HepG2 (cell line): ENCODE measurements at regions not wholly inside any gene's neighbourhood (a gene's known extent, or its start where the extent isn't known, plus 50 kb on each side); places are given as distances from the start of the nearest gene placed in this dataset.

Experiments used
- ATAC-seq: fragments of 200-7000 bp; cut with Tn5 transposase; 3 replicates; pipeline ENCODE4 v1.9.1; 2020; ENCODE audit warnings: mild to moderate bottlenecking, moderate library complexity
- BruUV-seq: library from RNA; stranded (reverse); fragments of 400-500 nt; replicated peaks from 2 replicates; lab custom pipeline; 2021; lab: Mats Ljungman, UMichigan
- CTCF ChIA-PET: fragments of 300-600 bp; formaldehyde crosslinking; extraction: SDS; loops from one replicate; lab custom pipeline; 2021; ENCODE audit warnings: low total read pairs, inconsistent platforms, low intra/inter-chr PET ratio; lab: Yijun Ruan, JAX
- POLR2A ChIA-PET: fragments of 350-600 bp; sonication (Branson Sonifier 250); formaldehyde crosslinking; loops from one replicate; lab custom pipeline; 2020; ENCODE audit warnings: antibody characterized with exemption, inconsistent platforms; lab: Yijun Ruan, JAX
- DNase-seq: peaks from one replicate; pipeline ENCODE4 v3.0.0-alpha.2; 2015; ENCODE audit warnings: low spot score
- FAIRE-seq: peaks from 3 replicates; lab custom pipeline; 2011; peaks lifted over from hg19 to GRCh38; lab: Jason Lieb, UNC
- H2AFZ ChIP-seq: one replicate; pipeline ENCODE4 v1.6.1; 2011; ENCODE audit warnings: low read length, inconsistent platforms
- H3K27ac ChIP-seq: fragments of 300-600 bp; 3 replicates; pipeline ENCODE4 v1.8.0; 2011; ENCODE audit warnings: mixed run types, mild to moderate bottlenecking, mixed read lengths, low read length, inconsistent platforms; ENCODE audit not compliant: insufficient read depth; ENCODE audit errors: extremely low read length
- H3K27me3 ChIP-seq, 2 experiments: fragments of 200-600 bp in 1 of 2; 2 replicates in 1 of 2; 3 replicates in 1 of 2; pipeline versions ENCODE4 v1.6.0 to v1.8.0; 2011; ENCODE audit warnings: low read length in 2 of 2, mild to moderate bottlenecking in 2 of 2, moderate library complexity in 2 of 2, inconsistent platforms in 1 of 2; ENCODE audit not compliant: insufficient read depth in 2 of 2, control insufficient read depth in 1 of 2
- H3K36me3 ChIP-seq, 2 experiments: fragments of 200-600 bp in 1 of 2; replicated peaks in 1 of 2; 2 replicates in 1 of 2; 3 replicates in 1 of 2; pipeline versions ENCODE4 v1.5.1 to v1.8.0; 2011; ENCODE audit warnings: low read length in 2 of 2, inconsistent platforms in 1 of 2; ENCODE audit not compliant: insufficient read depth in 2 of 2, control insufficient read depth in 1 of 2
- H3K4me1 ChIP-seq: 2 replicates; pipeline ENCODE4 v1.5.1; 2012; ENCODE audit warnings: low read length, inconsistent platforms; ENCODE audit not compliant: insufficient read depth
- H3K4me2 ChIP-seq: 2 replicates; pipeline ENCODE4 v1.6.0; 2011; ENCODE audit warnings: low read depth, low read length, inconsistent platforms
- H3K4me3 ChIP-seq, 3 experiments: fragments of 200-600 bp in 1 of 3; sonication (generic), shearing (Covaris generic) in 1 of 3; replicated peaks in 1 of 3; 2 replicates each; pipeline ENCODE4 v1.5.1; 2011 to 2016; ENCODE audit warnings: low read length in 3 of 3, inconsistent platforms in 2 of 3, low read depth in 2 of 3, mild to moderate bottlenecking in 2 of 3, control low read depth in 1 of 3, mixed read lengths in 1 of 3; ENCODE audit not compliant: insufficient read depth in 1 of 3
- H3K79me2 ChIP-seq: one replicate; pipeline ENCODE4 v1.6.1; 2011; ENCODE audit warnings: low read length, inconsistent platforms; ENCODE audit not compliant: insufficient read depth
- H3K9ac ChIP-seq: 2 replicates; pipeline ENCODE4 v1.6.0; 2011; ENCODE audit warnings: mild to moderate bottlenecking, low read depth, low read length, inconsistent platforms; ENCODE audit not compliant: insufficient read depth
- H3K9me3 ChIP-seq: 2 replicates; pipeline ENCODE4 v1.5.1; 2012; ENCODE audit warnings: mild to moderate bottlenecking, low read length
- H4K20me1 ChIP-seq: 2 replicates; pipeline ENCODE4 v1.6.0; 2011; ENCODE audit warnings: inconsistent platforms, mild to moderate bottlenecking, low read length, moderate library complexity; ENCODE audit not compliant: insufficient read depth
- BCL3 ChIP-seq: sonication (generic); formaldehyde crosslinking; IDR thresholded peaks from 2 replicates; pipeline ENCODE4 v1.5.1; 2020; ENCODE audit warnings: mild to moderate bottlenecking, missing genetic modification reagents, moderate library complexity
- BRF2 ChIP-seq: sonication (generic); formaldehyde crosslinking; IDR thresholded peaks from 2 replicates; pipeline ENCODE4 v1.8.1; 2022; ENCODE audit warnings: mild to moderate bottlenecking, missing genetic modification reagents
- KMT2B ChIP-seq: IDR thresholded peaks from 2 replicates; pipeline ENCODE4 v1.6.1; 2016; ENCODE audit warnings: missing genetic modification reagents, missing compliant biosample characterization
- PCBP1 ChIP-seq: fragments of 200-400 bp; formaldehyde crosslinking; IDR thresholded peaks from 2 replicates; pipeline ENCODE4 v1.6.1; 2017; ENCODE audit warnings: mild to moderate bottlenecking, low read depth, low read length, borderline replicate concordance
- ZNF207 ChIP-seq: fragments of 450-650 bp; IDR thresholded peaks from 2 replicates; pipeline ENCODE4 v1.6.1; 2016; ENCODE audit warnings: antibody characterized with exemption, borderline replicate concordance
- ZNF350 ChIP-seq: sonication (generic); formaldehyde crosslinking; IDR thresholded peaks from 2 replicates; pipeline ENCODE4 v1.4.0; 2020; ENCODE audit warnings: mild to moderate bottlenecking, low read depth, missing genetic modification reagents, borderline replicate concordance
- ZNF556 ChIP-seq: sonication (generic); formaldehyde crosslinking; IDR thresholded peaks from 2 replicates; pipeline ENCODE4 v1.4.0; 2020; ENCODE audit warnings: mild to moderate bottlenecking, missing genetic modification reagents, borderline replicate concordance
- ZNF672 ChIP-seq: sonication (generic); formaldehyde crosslinking; IDR thresholded peaks from 2 replicates; pipeline ENCODE4 v1.8.1; 2022; ENCODE audit warnings: missing genetic modification reagents
- ZNF7 ChIP-seq: IDR thresholded peaks from 2 replicates; pipeline ENCODE4 v1.6.1; 2016; ENCODE audit warnings: missing biosample characterization, missing genetic modification reagents
- WGBS: methylation state at CpG from one replicate; pipeline ENCODE4 v1.1.6; 2017; ENCODE audit warnings: low lambda C conversion rate; 5-methylcytosine and 5-hydroxymethylcytosine counted together
- in situ Hi-C: cut with HindIII; loops from 2 replicates; pipeline ENCODE4 v1.10.0; 2017; ENCODE audit warnings: low pct_unique_long_range_greater_than_20kb; ENCODE audit not compliant: extremely low pct_ligation_motif_present
- intact Hi-C: fragments of 100-400 bp; cut with micrococcal nuclease; formaldehyde crosslinking; loops from one replicate; pipeline ENCODE4 v1.10.0; 2022; ENCODE audit not compliant: unreplicated experiment
- TF ChIP-seq, protein P1 (sequence below): sonication (generic); formaldehyde crosslinking; conservative IDR thresholded peaks from 2 replicates; pipeline ENCODE4 v1.4.0; 2020; ENCODE audit warnings: missing genetic modification reagents
- TF ChIP-seq, protein P2 (sequence below): IDR thresholded peaks from 2 replicates; pipeline ENCODE4 v1.6.1; 2016
- TF ChIP-seq, protein P3 (sequence below): sonication (generic); formaldehyde crosslinking; IDR thresholded peaks from 2 replicates; pipeline ENCODE4 v1.4.0; 2020; ENCODE audit warnings: missing genetic modification reagents, borderline replicate concordance
- TF ChIP-seq, protein P4 (sequence below): sonication (generic); formaldehyde crosslinking; IDR thresholded peaks from 2 replicates; pipeline ENCODE4 v1.4.0; 2020; ENCODE audit warnings: missing genetic modification reagents; ENCODE audit errors: not compliant biosample characterization
- TF ChIP-seq, protein P5 (sequence below): conservative IDR thresholded peaks from 2 replicates; pipeline ENCODE4 v1.6.1; 2018; ENCODE audit warnings: missing genetic modification reagents
- TF ChIP-seq, protein P6 (sequence below): sonication (generic); formaldehyde crosslinking; IDR thresholded peaks from 2 replicates; pipeline ENCODE4 v1.9.0; 2021; ENCODE audit warnings: missing genetic modification reagents, borderline replicate concordance

- intact Hi-C loops, result no loop called here
- Histone ChIP-seq H3K27ac (no peak overlapping the region), H4K20me1 (no peaks in the 10 kb centered on the region), H3K27me3 (no peaks in the 10 kb centered on the region), H3K9me3 (no peaks in the 10 kb centered on the region), H3K36me3 (no peaks in the 10 kb centered on the region), H2AFZ (no peak overlapping the region), H3K9ac (no peak overlapping the region), H3K4me3 (no peak overlapping the region), H3K79me2 (no peaks in the 10 kb centered on the region), H3K4me1 (no peaks in the 10 kb centered on the region), H3K4me2 (no peak overlapping the region)
- in situ Hi-C loops, result no loop called here
- BruUV-seq, result no TSS peak
- no peak for DNase-seq
- no peak for ATAC-seq
- CTCF ChIA-PET, result no interaction called here
- FAIRE-seq, result no peak
- 4% methylated on average over 2 of the region's 2 CpGs for WGBS
- POLR2A ChIA-PET, result no interaction called here
- TF ChIP-seq ZNF350 (CRISPR knock-in tag) (no peak), ZNF207 (no peak), ZNF7 (CRISPR knock-in tag) (no peak), PCBP1 (no peak), ZNF672 (CRISPR knock-in tag) (no peak), ZNF556 (CRISPR knock-in tag) (no peak), KMT2B (CRISPR knock-in tag) (no peak), BCL3 (CRISPR knock-in tag) (no peak), BRF2 (CRISPR knock-in tag) (no peak)
- TF ChIP-seq, protein P1, sequence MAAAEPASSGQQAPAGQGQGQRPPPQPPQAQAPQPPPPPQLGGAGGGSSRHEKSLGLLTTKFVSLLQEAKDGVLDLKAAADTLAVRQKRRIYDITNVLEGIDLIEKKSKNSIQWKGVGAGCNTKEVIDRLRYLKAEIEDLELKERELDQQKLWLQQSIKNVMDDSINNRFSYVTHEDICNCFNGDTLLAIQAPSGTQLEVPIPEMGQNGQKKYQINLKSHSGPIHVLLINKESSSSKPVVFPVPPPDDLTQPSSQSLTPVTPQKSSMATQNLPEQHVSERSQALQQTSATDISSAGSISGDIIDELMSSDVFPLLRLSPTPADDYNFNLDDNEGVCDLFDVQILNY (CRISPR knock-in tag), result no peak
- TF ChIP-seq, protein P2, sequence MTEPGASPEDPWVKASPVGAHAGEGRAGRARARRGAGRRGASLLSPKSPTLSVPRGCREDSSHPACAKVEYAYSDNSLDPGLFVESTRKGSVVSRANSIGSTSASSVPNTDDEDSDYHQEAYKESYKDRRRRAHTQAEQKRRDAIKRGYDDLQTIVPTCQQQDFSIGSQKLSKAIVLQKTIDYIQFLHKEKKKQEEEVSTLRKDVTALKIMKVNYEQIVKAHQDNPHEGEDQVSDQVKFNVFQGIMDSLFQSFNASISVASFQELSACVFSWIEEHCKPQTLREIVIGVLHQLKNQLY (CRISPR knock-in tag), result no peak
- TF ChIP-seq, protein P3, sequence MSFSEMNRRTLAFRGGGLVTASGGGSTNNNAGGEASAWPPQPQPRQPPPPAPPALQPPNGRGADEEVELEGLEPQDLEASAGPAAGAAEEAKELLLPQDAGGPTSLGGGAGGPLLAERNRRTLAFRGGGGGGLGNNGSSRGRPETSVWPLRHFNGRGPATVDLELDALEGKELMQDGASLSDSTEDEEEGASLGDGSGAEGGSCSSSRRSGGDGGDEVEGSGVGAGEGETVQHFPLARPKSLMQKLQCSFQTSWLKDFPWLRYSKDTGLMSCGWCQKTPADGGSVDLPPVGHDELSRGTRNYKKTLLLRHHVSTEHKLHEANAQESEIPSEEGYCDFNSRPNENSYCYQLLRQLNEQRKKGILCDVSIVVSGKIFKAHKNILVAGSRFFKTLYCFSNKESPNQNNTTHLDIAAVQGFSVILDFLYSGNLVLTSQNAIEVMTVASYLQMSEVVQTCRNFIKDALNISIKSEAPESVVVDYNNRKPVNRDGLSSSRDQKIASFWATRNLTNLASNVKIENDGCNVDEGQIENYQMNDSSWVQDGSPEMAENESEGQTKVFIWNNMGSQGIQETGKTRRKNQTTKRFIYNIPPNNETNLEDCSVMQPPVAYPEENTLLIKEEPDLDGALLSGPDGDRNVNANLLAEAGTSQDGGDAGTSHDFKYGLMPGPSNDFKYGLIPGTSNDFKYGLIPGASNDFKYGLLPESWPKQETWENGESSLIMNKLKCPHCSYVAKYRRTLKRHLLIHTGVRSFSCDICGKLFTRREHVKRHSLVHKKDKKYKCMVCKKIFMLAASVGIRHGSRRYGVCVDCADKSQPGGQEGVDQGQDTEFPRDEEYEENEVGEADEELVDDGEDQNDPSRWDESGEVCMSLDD (CRISPR knock-in tag), result no peak
- TF ChIP-seq, protein P4, sequence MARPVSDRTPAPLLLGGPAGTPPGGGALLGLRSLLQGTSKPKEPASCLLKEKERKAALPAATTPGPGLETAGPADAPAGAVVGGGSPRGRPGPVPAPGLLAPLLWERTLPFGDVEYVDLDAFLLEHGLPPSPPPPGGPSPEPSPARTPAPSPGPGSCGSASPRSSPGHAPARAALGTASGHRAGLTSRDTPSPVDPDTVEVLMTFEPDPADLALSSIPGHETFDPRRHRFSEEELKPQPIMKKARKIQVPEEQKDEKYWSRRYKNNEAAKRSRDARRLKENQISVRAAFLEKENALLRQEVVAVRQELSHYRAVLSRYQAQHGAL (CRISPR knock-in tag), result no peak
- TF ChIP-seq, protein P5, sequence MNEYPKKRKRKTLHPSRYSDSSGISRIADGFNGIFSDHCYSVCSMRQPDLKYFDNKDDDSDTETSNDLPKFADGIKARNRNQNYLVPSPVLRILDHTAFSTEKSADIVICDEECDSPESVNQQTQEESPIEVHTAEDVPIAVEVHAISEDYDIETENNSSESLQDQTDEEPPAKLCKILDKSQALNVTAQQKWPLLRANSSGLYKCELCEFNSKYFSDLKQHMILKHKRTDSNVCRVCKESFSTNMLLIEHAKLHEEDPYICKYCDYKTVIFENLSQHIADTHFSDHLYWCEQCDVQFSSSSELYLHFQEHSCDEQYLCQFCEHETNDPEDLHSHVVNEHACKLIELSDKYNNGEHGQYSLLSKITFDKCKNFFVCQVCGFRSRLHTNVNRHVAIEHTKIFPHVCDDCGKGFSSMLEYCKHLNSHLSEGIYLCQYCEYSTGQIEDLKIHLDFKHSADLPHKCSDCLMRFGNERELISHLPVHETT (CRISPR knock-in tag), result no peak
- TF ChIP-seq, protein P6, sequence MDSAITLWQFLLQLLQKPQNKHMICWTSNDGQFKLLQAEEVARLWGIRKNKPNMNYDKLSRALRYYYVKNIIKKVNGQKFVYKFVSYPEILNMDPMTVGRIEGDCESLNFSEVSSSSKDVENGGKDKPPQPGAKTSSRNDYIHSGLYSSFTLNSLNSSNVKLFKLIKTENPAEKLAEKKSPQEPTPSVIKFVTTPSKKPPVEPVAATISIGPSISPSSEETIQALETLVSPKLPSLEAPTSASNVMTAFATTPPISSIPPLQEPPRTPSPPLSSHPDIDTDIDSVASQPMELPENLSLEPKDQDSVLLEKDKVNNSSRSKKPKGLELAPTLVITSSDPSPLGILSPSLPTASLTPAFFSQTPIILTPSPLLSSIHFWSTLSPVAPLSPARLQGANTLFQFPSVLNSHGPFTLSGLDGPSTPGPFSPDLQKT (CRISPR knock-in tag), result no peak
Measured at GRCh38 chr4:15362541-15362940, 65.3 kb upstream of the C1QTNF7 start.
